GM18519 (cell line): ENCODE measurements at regions not wholly inside any gene's neighbourhood (a gene's known extent, or its start where the extent isn't known, plus 50 kb on each side); places are given as distances from the start of the nearest gene placed in this dataset.

Experiments
- ATAC-seq: cut with Tn5 transposase; IDR thresholded peaks from one replicate; pipeline ENCODE4 v1.9.1; 2021; ENCODE audit warnings: mild to moderate bottlenecking, moderate library complexity; ENCODE audit not compliant: unreplicated experiment, low FRiP score

- ATAC-seq = no peak
Measured at GRCh38 chr21:35268261-35268660, 219.2 kb upstream of the RUNX1 start.

- no peak for ATAC-seq
Measured at GRCh38 chr21:35266546-35266945, 217.4 kb upstream of the RUNX1 start.

- no peak for ATAC-seq
Measured at GRCh38 chr21:35265170-35265877, 216.2 kb upstream of the RUNX1 start.

GRCh38 chr21:35259457-35259856 is 210.4 kb upstream of the RUNX1 start:
- ATAC-seq = no peak

- ATAC-seq = no peak
Measured at GRCh38 chr21:35258521-35258920, 209.4 kb upstream of the RUNX1 start.

GRCh38 chr21:35257413-35257812 is 208.3 kb upstream of the RUNX1 start:
- no peak for ATAC-seq

- ATAC-seq = no peak
Measured at GRCh38 chr21:35256468-35256988, 207.4 kb upstream of the RUNX1 start.

GRCh38 chr21:35254765-35255138 is 205.7 kb upstream of the RUNX1 start:
- ATAC-seq = no peak

- no peak for ATAC-seq
Measured at GRCh38 chr21:35254006-35254764, 205.1 kb upstream of the RUNX1 start.

- ATAC-seq = no peak
Measured at GRCh38 chr21:35252831-35253230, 203.7 kb upstream of the RUNX1 start.

GRCh38 chr21:35249636-35250035 is 200.5 kb upstream of the RUNX1 start:
- no peak for ATAC-seq

- ATAC-seq = no peak
Measured at GRCh38 chr21:35245879-35246278, 196.8 kb upstream of the RUNX1 start.

- no peak for ATAC-seq
Measured at GRCh38 chr21:35244514-35244913, 195.4 kb upstream of the RUNX1 start.

GRCh38 chr21:35243171-35243570 is 194.1 kb upstream of the RUNX1 start:
- no peak for ATAC-seq

- no peak for ATAC-seq
Measured at GRCh38 chr21:35239811-35240219, 190.7 kb upstream of the RUNX1 start.

GRCh38 chr21:35238119-35238518 is 189.0 kb upstream of the RUNX1 start:
- ATAC-seq = no peak

- no peak for ATAC-seq
Measured at GRCh38 chr21:35237287-35237686, 188.2 kb upstream of the RUNX1 start.

- ATAC-seq = peak; percentile 53
Measured at GRCh38 chr21:35236090-35236489, 187.0 kb upstream of the RUNX1 start.

GRCh38 chr21:35234725-35235124 is 185.6 kb upstream of the RUNX1 start:
- ATAC-seq = no peak

- no peak for ATAC-seq
Measured at GRCh38 chr21:35233756-35234155, 184.7 kb upstream of the RUNX1 start.

GRCh38 chr21:35232545-35233176 is 183.6 kb upstream of the RUNX1 start:
- ATAC-seq = no peak
